ENCODE measurements at regions not wholly inside any gene's neighbourhood (a gene's known extent, or its start where the extent isn't known, plus 50 kb on each side); places are given as distances from the start of the nearest gene placed in this dataset.

DNA sequence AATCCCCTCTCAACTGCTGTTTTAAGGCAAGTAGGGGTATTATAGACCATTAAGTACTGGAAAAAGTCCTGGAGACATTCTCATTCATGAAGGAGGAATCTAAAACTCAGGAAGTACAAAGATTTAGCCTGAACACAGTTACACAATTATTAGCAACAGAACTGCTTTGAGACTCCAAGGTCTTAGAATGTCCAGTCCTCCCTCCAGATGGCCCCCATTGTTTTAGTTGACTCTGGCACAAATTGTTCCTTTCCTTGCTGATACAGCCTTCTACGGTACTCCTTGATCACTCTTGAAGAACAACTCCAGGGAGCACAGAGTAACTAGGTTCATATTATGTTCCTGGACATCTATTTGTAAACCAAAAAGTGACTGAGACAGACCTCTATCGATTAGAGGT, 210.1 kb upstream of the RND3 start:
- peak; percentile 60 for DNase-seq (ENCODE audit: low read depth)
- TF ChIP-seq, protein P1, sequence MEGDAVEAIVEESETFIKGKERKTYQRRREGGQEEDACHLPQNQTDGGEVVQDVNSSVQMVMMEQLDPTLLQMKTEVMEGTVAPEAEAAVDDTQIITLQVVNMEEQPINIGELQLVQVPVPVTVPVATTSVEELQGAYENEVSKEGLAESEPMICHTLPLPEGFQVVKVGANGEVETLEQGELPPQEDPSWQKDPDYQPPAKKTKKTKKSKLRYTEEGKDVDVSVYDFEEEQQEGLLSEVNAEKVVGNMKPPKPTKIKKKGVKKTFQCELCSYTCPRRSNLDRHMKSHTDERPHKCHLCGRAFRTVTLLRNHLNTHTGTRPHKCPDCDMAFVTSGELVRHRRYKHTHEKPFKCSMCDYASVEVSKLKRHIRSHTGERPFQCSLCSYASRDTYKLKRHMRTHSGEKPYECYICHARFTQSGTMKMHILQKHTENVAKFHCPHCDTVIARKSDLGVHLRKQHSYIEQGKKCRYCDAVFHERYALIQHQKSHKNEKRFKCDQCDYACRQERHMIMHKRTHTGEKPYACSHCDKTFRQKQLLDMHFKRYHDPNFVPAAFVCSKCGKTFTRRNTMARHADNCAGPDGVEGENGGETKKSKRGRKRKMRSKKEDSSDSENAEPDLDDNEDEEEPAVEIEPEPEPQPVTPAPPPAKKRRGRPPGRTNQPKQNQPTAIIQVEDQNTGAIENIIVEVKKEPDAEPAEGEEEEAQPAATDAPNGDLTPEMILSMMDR (IDR thresholded peaks at IDR 0.05; ENCODE audit: insufficient read depth, low read depth, low read length): no peak
- no peak overlapping the region for H3K4me3 ChIP-seq (ENCODE audit: low read depth, low read length)

DNA sequence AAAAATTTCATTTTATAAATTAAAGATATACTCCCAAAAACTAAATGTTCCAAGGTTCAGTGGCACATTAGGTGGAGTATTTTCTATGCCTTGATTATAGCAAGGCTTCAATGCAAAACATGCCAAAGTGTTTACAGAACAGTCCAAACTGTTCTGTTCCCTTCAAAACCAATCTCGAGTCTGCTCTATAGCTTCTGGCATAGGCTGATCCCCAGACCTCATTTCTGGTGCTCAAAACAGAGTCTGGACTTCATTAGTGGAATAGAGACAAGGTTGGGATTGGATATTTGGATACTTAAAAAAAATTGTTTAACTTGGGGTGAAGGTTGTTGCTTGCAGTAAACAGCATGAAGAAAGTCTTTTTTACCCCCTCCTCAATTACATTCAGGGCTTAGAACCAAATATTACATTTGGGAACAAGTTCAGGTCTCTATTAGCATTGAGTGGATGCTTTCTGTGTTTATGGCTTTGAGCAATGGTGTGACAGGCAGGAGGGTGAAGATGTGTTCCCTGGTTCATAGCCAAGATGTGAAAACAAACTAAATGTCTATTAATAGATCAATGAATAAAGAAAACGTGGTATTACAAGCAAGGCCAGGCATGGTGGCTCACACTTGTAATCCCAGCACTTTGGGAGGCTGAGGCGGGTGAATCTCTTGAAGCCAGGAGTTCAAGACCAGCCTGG, 208.1 kb upstream of the RND3 start:
- DNase-seq (ENCODE audit: low read depth): no peak
- H3K4me3 ChIP-seq (ENCODE audit: low read depth, low read length): no peak overlapping the region
- TF ChIP-seq, protein P1 (IDR thresholded peaks at IDR 0.05; ENCODE audit: insufficient read depth, low read depth, low read length): no peak

DNA sequence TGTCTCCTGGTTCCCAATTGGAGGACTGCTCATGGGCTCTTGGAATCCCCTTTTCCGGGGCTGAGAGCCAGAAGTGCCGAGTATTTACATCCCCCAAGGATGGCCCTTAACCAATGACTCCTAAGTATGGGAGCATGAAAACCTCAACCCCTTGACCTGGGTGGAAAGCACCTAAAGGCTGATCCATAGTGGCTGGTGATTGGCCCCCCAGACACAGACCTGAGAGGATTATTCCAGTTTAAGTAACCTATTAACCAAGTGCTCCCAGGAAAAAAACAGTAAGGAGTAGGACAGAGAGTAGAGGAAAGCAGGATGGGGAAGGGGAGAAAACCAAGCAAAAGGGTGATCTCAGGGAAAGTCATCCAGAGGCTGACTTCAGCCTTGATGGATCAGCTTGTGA, 206.1 kb upstream of the RND3 start:
- DNase-seq (ENCODE audit: low read depth): no peak
- TF ChIP-seq, protein P1 (IDR thresholded peaks at IDR 0.05; ENCODE audit: insufficient read depth, low read depth, low read length): no peak
- no peak overlapping the region for H3K4me3 ChIP-seq (ENCODE audit: low read depth, low read length)

DNA sequence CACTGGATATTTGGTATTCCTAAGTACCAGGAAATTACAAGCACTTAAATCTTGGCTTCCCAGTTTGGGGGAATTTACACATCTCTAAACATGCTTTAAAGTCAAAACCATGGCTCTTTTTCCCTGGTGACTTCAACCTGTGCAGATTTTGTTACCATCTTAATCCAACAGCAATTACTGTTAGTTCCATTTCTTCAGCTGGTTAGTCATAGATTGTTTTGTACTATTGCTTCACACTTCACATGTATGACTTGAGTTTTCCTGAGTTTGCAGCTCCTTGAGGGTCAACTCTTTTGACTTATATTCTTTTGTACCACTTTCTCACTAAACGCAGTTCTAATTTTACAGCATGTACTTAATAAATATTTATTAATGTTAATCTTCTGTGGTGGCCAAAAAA, 203.4 kb upstream of the RND3 start:
- TF ChIP-seq, protein P1 (IDR thresholded peaks at IDR 0.05; ENCODE audit: insufficient read depth, low read depth, low read length): no peak
- peak; percentile 66 for DNase-seq (ENCODE audit: low read depth)
- H3K4me3 ChIP-seq (ENCODE audit: low read depth, low read length): no peak overlapping the region

DNA sequence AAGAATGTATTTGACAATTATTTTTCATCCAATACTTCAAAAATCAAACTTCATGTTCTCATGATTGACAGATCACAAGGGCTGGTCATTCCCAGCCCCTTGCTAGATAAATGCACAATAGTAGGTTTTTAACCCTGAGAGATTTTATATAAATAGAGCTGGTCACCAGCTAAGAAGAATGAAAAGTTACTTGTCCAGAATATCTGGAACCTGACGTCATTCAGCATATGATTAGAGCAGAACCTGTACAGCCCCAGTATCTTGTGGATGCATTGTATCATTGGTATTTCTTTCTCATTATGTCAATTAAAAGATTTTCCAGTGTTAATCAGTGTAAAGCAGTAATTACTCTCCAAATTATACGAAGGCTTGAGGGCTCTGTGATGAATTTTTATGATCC, 202.8 kb upstream of the RND3 start:
- H3K4me3 ChIP-seq (ENCODE audit: low read depth, low read length): no peak overlapping the region
- TF ChIP-seq, protein P1 (IDR thresholded peaks at IDR 0.05; ENCODE audit: insufficient read depth, low read depth, low read length): no peak
- no peak for DNase-seq (ENCODE audit: low read depth)

DNA sequence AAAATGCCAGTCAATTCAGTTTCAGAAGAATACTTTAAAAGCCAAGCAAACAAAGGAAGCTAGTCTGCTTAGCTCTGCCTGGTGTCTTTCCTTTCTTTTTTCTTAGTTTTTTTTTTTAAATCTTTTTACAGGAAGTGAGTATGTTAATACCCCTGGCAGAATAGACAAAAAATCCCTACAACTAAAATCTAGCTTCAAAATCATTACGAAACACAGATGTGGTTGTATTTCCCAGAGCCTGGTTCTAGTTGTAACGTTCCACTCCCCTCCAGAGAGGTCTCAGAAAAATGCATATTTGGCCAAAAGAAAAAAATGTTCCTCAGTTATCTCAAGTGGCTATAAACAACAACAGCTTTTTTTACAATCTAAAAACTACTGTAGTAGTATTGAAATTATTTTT, 202.1 kb upstream of the RND3 start:
- TF ChIP-seq, protein P1 (IDR thresholded peaks at IDR 0.05; ENCODE audit: insufficient read depth, low read depth, low read length): no peak
- DNase-seq (ENCODE audit: low read depth): peak; percentile 66
- no peak overlapping the region for H3K4me3 ChIP-seq (ENCODE audit: low read depth, low read length)

DNA sequence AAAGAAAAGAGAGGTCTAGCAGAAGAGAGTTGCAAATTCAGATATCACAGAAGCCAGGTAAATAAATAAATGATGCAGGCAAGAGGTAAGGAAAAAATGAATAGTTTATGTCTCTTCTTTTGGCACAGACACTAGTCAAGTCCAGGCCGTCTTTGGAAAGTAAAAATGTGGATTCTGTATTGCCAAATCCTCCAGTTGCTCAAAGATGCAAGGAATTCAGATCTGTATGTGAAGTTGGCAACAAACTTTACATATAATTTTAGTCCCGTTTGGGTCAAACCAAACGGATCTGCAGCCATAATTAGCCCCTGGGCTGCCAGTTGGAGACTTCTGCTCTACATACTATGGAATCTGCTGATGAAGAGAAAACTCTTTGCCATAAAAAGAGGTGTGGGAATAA, 200.5 kb upstream of the RND3 start:
- TF ChIP-seq, protein P1 (IDR thresholded peaks at IDR 0.05; ENCODE audit: insufficient read depth, low read depth, low read length): no peak
- DNase-seq (ENCODE audit: low read depth): no peak

More for the DNA sequence above, 200.5 kb upstream of the RND3 start:
- no peak overlapping the region for H3K4me3 ChIP-seq (ENCODE audit: low read depth, low read length)
